ENCODE measurements at regions not wholly inside any gene's neighbourhood (a gene's known extent, or its start where the extent isn't known, plus 50 kb on each side); places are given as distances from the start of the nearest gene placed in this dataset.

GRCh38 chr11:116200564-116200963 lies 572.2 kb downstream of the BUD13 start:
- DNase-seq: no peak

- no peak for DNase-seq
Observed at GRCh38 chr11:116199182-116199581, 573.6 kb downstream of the BUD13 start.

- no peak for DNase-seq
Observed at GRCh38 chr11:116194156-116194904, 578.5 kb downstream of the BUD13 start.

- no peak for DNase-seq
Observed at GRCh38 chr11:116193321-116194131, 579.3 kb downstream of the BUD13 start.

- no peak for DNase-seq
Observed at GRCh38 chr11:116192509-116193210, 580.1 kb downstream of the BUD13 start.

GRCh38 chr11:116190861-116191260 lies 581.9 kb downstream of the BUD13 start:
- no peak for DNase-seq

GRCh38 chr11:116189408-116190170 lies 583.2 kb downstream of the BUD13 start:
- no peak for DNase-seq

- DNase-seq: no peak
Observed at GRCh38 chr11:116188350-116188749, 584.4 kb downstream of the BUD13 start.

GRCh38 chr11:116187026-116187425 lies 585.8 kb downstream of the BUD13 start:
- DNase-seq: no peak

GRCh38 chr11:116185551-116185950 lies 587.2 kb downstream of the BUD13 start:
- DNase-seq: no peak

- no peak for DNase-seq
Observed at GRCh38 chr11:116184763-116185162, 588.0 kb downstream of the BUD13 start.

- DNase-seq: no peak
Observed at GRCh38 chr11:116182356-116182966, 590.3 kb downstream of the BUD13 start.

- no peak for DNase-seq
Observed at GRCh38 chr11:116180806-116181600, 591.8 kb downstream of the BUD13 start.

- no peak for DNase-seq
Observed at GRCh38 chr11:116179401-116179800, 593.4 kb downstream of the BUD13 start.

- no peak for DNase-seq
Observed at GRCh38 chr11:116177521-116178210, 595.1 kb downstream of the BUD13 start.

GRCh38 chr11:116176484-116177005 lies 596.2 kb downstream of the BUD13 start:
- DNase-seq: no peak

- no peak for DNase-seq
Observed at GRCh38 chr11:116175707-116176106, 597.1 kb downstream of the BUD13 start.

GRCh38 chr11:116173941-116174911 lies 598.6 kb downstream of the BUD13 start:
- no peak for DNase-seq

- no peak for DNase-seq
Observed at GRCh38 chr11:116173506-116173905, 599.3 kb downstream of the BUD13 start.

All from CD4-positive, alpha-beta T cell treated with Interferon alpha-2 for 1 hour (primary cell).